ENCODE measurements at regions not wholly inside any gene's neighbourhood (a gene's known extent, or its start where the extent isn't known, plus 50 kb on each side); places are given as distances from the start of the nearest gene placed in this dataset.

DNA sequence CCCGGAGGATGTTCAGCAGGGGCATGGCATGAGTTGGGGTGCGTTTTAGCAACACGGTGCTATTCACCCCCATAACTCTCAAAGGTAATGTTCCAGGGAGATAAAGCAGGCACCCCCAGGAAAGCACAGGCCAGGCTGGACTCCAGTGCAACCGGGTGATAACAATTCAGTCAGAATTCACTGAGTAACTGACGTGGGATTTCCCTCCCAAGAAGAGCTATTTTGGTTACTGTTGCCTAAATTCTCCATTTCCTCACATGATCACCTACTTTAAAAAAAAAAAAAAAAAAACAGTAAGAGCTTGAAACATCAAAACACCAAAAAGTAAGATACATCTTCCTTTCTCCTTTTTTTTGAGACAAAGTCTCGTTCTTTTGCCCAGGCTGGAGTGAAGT lies 137.6 kb upstream of the WWC1 start:
- 60 to 74% (median 69%) methylated on average over 4 to 6 of the region's 6 CpGs for WGBS, 4 donors
- H3K9me3 ChIP-seq (replicated peaks in 1 of 3) = no peaks in the 10 kb centered on the region
- H3K27ac ChIP-seq = no peak overlapping the region
- H3K4me1 ChIP-seq (replicated peaks in 1 of 2) = no peaks in the 10 kb centered on the region
- H3K27me3 ChIP-seq = no peaks in the 10 kb centered on the region
- TF ChIP-seq POLR2A (IDR thresholded peaks at IDR 0.05) = no peak
- TF ChIP-seq, protein P1, sequence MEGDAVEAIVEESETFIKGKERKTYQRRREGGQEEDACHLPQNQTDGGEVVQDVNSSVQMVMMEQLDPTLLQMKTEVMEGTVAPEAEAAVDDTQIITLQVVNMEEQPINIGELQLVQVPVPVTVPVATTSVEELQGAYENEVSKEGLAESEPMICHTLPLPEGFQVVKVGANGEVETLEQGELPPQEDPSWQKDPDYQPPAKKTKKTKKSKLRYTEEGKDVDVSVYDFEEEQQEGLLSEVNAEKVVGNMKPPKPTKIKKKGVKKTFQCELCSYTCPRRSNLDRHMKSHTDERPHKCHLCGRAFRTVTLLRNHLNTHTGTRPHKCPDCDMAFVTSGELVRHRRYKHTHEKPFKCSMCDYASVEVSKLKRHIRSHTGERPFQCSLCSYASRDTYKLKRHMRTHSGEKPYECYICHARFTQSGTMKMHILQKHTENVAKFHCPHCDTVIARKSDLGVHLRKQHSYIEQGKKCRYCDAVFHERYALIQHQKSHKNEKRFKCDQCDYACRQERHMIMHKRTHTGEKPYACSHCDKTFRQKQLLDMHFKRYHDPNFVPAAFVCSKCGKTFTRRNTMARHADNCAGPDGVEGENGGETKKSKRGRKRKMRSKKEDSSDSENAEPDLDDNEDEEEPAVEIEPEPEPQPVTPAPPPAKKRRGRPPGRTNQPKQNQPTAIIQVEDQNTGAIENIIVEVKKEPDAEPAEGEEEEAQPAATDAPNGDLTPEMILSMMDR (IDR thresholded peaks at IDR 0.05) = no peak
- DNase-seq = no peak
- intact Hi-C loops (cut with DNase I) = no loop called here
- no peak overlapping the region for H3K4me3 ChIP-seq
- H3K36me3 ChIP-seq (replicated peaks in 1 of 2) = no peaks in the 10 kb centered on the region

DNA sequence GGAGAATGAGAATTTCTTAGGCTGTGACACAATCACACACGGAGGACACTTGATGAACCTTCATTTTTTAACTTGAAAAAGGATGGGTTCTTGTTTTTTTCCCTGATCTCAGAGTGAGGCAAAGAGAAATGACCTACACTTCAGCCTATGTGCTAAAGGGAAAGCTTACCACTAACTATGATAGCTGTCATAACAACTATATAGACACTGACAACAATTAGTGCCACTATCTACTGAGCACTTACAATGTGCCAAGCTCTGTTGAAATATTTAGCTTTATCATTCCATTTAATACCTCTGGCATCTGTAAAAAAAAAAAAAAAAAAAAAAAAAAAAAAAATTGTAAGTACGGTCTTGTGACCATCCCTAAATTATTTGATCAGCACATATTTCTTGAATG lies 135.9 kb upstream of the WWC1 start:
- TF ChIP-seq, protein P1 (IDR thresholded peaks at IDR 0.05) = no peak
- TF ChIP-seq POLR2A (IDR thresholded peaks at IDR 0.05) = no peak
- Histone ChIP-seq H3K36me3 (replicated peaks in 1 of 2) (no peaks in the 10 kb centered on the region), H3K27ac (no peak overlapping the region), H3K9me3 (replicated peaks in 1 of 3) (no peaks in the 10 kb centered on the region), H3K4me3 (no peak overlapping the region), H3K27me3 (no peaks in the 10 kb centered on the region), H3K4me1 (replicated peaks in 1 of 2) (no peaks in the 10 kb centered on the region)
- intact Hi-C loops (cut with DNase I) = no loop called here
- 64 to 69% (median 68%) methylated on average over 2 of the region's 2 CpGs for WGBS, 4 donors
- no peak for DNase-seq

DNA sequence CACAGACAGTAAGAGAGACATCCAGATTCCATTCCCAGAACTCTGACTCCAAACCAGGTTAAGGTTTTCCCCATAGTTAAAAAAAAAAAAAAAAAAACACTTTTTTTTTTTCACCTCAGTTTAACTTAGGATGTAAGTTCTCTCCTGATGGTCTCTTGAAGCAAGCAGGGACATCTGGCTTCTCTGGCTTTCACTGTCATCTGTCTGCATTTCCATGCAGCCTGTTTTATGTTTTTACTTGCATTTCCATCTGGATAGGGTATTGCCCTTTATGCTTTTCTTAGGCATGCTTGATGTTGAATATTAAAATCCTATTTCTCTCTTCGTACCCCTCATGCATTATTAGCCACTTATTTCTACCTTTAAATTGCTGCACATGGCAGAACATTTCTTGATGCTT lies 135.3 kb upstream of the WWC1 start:
- H3K36me3 ChIP-seq (replicated peaks in 1 of 2) = no peaks in the 10 kb centered on the region
- WGBS, 4 donors = 56 to 78% (median 72%) methylated on average over 1 of the region's 1 CpG
- TF ChIP-seq, protein P1 (IDR thresholded peaks at IDR 0.05) = no peak
- TF ChIP-seq POLR2A (IDR thresholded peaks at IDR 0.05) = no peak
- intact Hi-C loops (cut with DNase I) = no loop called here
- no peak overlapping the region for H3K4me3 ChIP-seq
- no peaks in the 10 kb centered on the region for H3K4me1 ChIP-seq (replicated peaks in 1 of 2)
- no peak for DNase-seq
- H3K27me3 ChIP-seq = no peaks in the 10 kb centered on the region
- no peak overlapping the region for H3K27ac ChIP-seq
- H3K9me3 ChIP-seq (replicated peaks in 1 of 3) = no peaks in the 10 kb centered on the region

GRCh38 chr5:168157141-168157540 lies 134.3 kb upstream of the WWC1 start:
- WGBS, 4 donors = 72 to 86% (median 80%) methylated on average over 2 of the region's 2 CpGs
- intact Hi-C loops (cut with DNase I) = no loop called here
- H3K4me3 ChIP-seq = no peak overlapping the region
- TF ChIP-seq, protein P1 (IDR thresholded peaks at IDR 0.05) = no peak
- TF ChIP-seq POLR2A (IDR thresholded peaks at IDR 0.05) = no peak
- H3K9me3 ChIP-seq (replicated peaks in 1 of 3) = no peaks in the 10 kb centered on the region
- H3K36me3 ChIP-seq (replicated peaks in 1 of 2) = no peaks in the 10 kb centered on the region
- no peaks in the 10 kb centered on the region for H3K27me3 ChIP-seq
- H3K4me1 ChIP-seq (replicated peaks in 1 of 2) = no peaks in the 10 kb centered on the region
- no peak overlapping the region for H3K27ac ChIP-seq
- no peak for DNase-seq
